Astrocyte (in vitro differentiated cells and primary cell): ENCODE measurements at regions not wholly inside any gene's neighbourhood (a gene's known extent, or its start where the extent isn't known, plus 50 kb on each side); places are given as distances from the start of the nearest gene placed in this dataset.

Experiments used
- EZH2 ChIP-seq: IDR thresholded peaks from 2 replicates; pipeline ENCODE4 v1.6.1; 2012; ENCODE audit warnings: mild to moderate bottlenecking, low read length, inconsistent platforms; ENCODE audit not compliant: insufficient read depth
- TF ChIP-seq, protein P1 (sequence below): IDR thresholded peaks from 2 replicates; pipeline ENCODE4 v1.5.1; 2011; ENCODE audit warnings: low read depth, mild to moderate bottlenecking, inconsistent platforms, low read length, moderate library complexity; ENCODE audit not compliant: insufficient read depth

DNA sequence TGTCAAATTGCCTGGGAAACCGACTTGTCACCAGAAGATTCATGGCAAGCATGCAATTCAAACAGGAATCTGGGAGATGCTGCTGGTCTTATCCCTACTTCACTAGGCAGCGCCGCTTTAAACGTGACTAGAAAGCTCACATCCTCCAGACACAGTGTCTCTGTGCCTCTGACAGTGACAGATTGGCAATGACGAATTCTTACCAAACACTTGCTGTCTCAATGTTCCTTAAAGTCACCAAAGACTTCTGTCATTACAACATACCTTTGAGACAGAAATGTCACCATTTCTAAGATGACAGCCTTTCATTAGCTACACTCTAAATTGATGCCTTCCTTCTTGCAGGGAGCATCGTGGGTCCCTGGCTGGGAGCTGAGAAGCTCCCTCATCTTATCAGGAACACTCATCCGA is 197.8 kb downstream of the CWF19L2 start:
- TF ChIP-seq, protein P1, sequence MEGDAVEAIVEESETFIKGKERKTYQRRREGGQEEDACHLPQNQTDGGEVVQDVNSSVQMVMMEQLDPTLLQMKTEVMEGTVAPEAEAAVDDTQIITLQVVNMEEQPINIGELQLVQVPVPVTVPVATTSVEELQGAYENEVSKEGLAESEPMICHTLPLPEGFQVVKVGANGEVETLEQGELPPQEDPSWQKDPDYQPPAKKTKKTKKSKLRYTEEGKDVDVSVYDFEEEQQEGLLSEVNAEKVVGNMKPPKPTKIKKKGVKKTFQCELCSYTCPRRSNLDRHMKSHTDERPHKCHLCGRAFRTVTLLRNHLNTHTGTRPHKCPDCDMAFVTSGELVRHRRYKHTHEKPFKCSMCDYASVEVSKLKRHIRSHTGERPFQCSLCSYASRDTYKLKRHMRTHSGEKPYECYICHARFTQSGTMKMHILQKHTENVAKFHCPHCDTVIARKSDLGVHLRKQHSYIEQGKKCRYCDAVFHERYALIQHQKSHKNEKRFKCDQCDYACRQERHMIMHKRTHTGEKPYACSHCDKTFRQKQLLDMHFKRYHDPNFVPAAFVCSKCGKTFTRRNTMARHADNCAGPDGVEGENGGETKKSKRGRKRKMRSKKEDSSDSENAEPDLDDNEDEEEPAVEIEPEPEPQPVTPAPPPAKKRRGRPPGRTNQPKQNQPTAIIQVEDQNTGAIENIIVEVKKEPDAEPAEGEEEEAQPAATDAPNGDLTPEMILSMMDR: no peak
- no peak for TF ChIP-seq EZH2
